ENCODE measurements at regions not wholly inside any gene's neighbourhood (a gene's known extent, or its start where the extent isn't known, plus 50 kb on each side); places are given as distances from the start of the nearest gene placed in this dataset.

DNA sequence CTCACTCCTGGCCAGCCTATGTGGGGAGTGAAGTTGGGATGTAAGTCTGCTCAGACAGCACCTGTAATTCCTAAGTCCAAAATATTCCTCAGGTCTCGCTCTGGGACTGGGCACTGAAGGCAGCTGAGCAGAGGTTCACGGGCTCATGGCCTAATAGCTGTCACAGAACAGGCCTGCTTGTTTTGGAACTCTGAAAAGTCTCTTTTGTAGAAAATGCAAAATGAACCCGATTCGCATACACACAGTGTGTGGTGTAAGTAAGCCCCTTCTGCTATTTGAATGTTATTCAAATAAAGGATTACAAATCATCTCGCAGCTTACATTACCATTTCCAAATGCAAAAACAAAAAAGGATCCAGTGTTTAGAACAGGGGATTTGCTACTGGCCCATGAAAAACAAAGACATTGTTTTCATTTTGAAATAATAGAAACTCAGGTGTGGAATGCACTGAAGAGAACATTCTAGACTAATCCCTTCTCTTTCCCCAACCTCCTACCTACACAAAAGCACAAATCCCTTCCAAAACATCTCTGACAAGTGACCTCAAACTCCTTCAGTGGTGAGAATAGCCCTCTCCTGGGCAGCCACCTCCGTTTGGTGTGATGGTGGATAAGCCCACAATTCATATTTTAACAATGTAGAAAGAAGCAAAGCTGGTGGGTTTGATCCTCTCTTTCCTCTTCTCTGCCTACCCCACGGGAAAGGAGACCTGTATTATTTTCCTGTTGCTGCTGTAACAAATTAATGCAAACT lies 118.3 kb upstream of the NCK2 start:
- H3K4me2 ChIP-seq (ENCODE audit: low read depth, low read length, poor library complexity, severe bottlenecking): no peak overlapping the region

DNA sequence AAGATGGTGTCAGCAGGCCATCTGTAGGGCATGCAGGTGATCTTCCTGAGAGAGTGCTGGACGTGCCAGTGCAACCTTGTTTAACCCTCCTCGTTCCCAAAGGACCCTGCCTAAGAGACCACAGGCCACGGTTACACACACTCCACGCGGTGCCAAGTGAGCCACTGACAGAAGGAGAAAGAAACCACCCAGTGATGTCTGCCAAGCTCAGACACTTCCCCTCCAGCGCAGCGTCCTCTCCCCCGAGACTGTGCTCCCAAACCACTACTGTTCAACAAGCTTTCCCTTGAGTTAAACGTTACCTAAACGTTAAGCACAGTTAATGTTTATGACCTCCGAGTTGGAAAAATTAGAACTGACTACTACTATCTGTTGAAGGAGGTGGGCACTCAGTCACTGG lies 119.1 kb upstream of the NCK2 start:
- H2AFZ ChIP-seq (ENCODE audit: low read length): no peak overlapping the region
- H3K4me3 ChIP-seq (ENCODE audit: low read length, poor library complexity, severe bottlenecking): no peak overlapping the region
- no peak overlapping the region for H3K9ac ChIP-seq (ENCODE audit: low read depth, low read length, poor library complexity, severe bottlenecking)
- H3K27me3 ChIP-seq (ENCODE audit: insufficient read depth, low read length, poor library complexity, severe bottlenecking): no peaks in the 10 kb centered on the region
- no peaks in the 10 kb centered on the region for H3F3A ChIP-seq (ENCODE audit: low read depth)
- no peaks in the 10 kb centered on the region for H3K9me3 ChIP-seq (ENCODE audit: insufficient read depth, low read depth, low read length)
- peaks cover 18% of the 10 kb centered on the region for H3K4me1 ChIP-seq (ENCODE audit: insufficient read depth, low read length, poor library complexity, severe bottlenecking)
- no peaks in the 10 kb centered on the region for H4K20me1 ChIP-seq (ENCODE audit: insufficient read depth, low read length, poor library complexity, severe bottlenecking)
- H3K36me3 ChIP-seq (ENCODE audit: insufficient read depth, low read length): no peaks in the 10 kb centered on the region; the same call in 1 of the 2 replicates
- H3K4me2 ChIP-seq (ENCODE audit: low read depth, low read length, poor library complexity, severe bottlenecking): no peak overlapping the region
- TF ChIP-seq, protein P1, sequence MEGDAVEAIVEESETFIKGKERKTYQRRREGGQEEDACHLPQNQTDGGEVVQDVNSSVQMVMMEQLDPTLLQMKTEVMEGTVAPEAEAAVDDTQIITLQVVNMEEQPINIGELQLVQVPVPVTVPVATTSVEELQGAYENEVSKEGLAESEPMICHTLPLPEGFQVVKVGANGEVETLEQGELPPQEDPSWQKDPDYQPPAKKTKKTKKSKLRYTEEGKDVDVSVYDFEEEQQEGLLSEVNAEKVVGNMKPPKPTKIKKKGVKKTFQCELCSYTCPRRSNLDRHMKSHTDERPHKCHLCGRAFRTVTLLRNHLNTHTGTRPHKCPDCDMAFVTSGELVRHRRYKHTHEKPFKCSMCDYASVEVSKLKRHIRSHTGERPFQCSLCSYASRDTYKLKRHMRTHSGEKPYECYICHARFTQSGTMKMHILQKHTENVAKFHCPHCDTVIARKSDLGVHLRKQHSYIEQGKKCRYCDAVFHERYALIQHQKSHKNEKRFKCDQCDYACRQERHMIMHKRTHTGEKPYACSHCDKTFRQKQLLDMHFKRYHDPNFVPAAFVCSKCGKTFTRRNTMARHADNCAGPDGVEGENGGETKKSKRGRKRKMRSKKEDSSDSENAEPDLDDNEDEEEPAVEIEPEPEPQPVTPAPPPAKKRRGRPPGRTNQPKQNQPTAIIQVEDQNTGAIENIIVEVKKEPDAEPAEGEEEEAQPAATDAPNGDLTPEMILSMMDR (conservative IDR thresholded peaks at IDR 0.05; ENCODE audit: low read length): no peak
- TF ChIP-seq EZH2phosphoT487 (IDR thresholded peaks at IDR 0.05; ENCODE audit: borderline replicate concordance): no peak
- no peaks in the 10 kb centered on the region for H3K9me2 ChIP-seq (replicated peaks; ENCODE audit: low read depth, low read length)
- H3K79me2 ChIP-seq (ENCODE audit: insufficient read depth, low read length): no peaks in the 10 kb centered on the region

More for the DNA sequence above, 118.3 kb upstream of the NCK2 start:
- TF ChIP-seq, protein P1 (conservative IDR thresholded peaks at IDR 0.05; ENCODE audit: low read length): no peak
- TF ChIP-seq EZH2phosphoT487 (IDR thresholded peaks at IDR 0.05; ENCODE audit: borderline replicate concordance): no peak
- no peaks in the 10 kb centered on the region for H3K79me2 ChIP-seq (ENCODE audit: insufficient read depth, low read length)
- peaks cover 22% of the 10 kb centered on the region for H3K4me1 ChIP-seq (ENCODE audit: insufficient read depth, low read length, poor library complexity, severe bottlenecking)
- H3K9me3 ChIP-seq (ENCODE audit: insufficient read depth, low read depth, low read length): no peaks in the 10 kb centered on the region
- no peaks in the 10 kb centered on the region for H4K20me1 ChIP-seq (ENCODE audit: insufficient read depth, low read length, poor library complexity, severe bottlenecking)
- H3K9me2 ChIP-seq (replicated peaks; ENCODE audit: low read depth, low read length): no peaks in the 10 kb centered on the region
- no peak overlapping the region for H3K9ac ChIP-seq (ENCODE audit: low read depth, low read length, poor library complexity, severe bottlenecking)
- H3K36me3 ChIP-seq (ENCODE audit: insufficient read depth, low read length): no peaks in the 10 kb centered on the region; the same call in 1 of the 2 replicates
- no peak overlapping the region for H3K4me3 ChIP-seq (ENCODE audit: low read length, poor library complexity, severe bottlenecking)
- no peaks in the 10 kb centered on the region for H3F3A ChIP-seq (ENCODE audit: low read depth)
- H3K27me3 ChIP-seq (ENCODE audit: insufficient read depth, low read length, poor library complexity, severe bottlenecking): no peaks in the 10 kb centered on the region
- no peak overlapping the region for H2AFZ ChIP-seq (ENCODE audit: low read length)

DNA sequence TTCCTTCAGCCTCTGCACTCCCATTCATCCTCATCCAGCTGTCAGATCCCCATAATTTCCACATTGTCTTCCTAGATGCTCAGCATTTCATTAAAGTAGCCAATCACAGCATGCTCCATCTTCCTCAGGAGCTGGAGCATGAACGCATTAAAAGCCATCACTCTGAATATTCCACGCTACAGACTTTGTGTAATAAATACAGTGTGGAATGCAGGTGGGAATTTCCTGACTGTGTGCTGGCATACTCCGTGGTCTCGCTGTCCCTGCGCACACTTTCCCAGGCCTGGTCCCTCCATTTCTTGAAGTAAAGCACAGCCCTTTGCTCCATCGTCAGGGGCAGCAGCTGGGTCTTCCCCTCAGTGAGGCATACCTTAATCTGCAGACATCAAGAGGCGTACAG lies 123.7 kb upstream of the NCK2 start:
- no peaks in the 10 kb centered on the region for H3K79me2 ChIP-seq (ENCODE audit: insufficient read depth, low read length)
- no peaks in the 10 kb centered on the region for H3K27me3 ChIP-seq (ENCODE audit: insufficient read depth, low read length, poor library complexity, severe bottlenecking)
- H3K9ac ChIP-seq (ENCODE audit: low read depth, low read length, poor library complexity, severe bottlenecking): no peak overlapping the region
- H4K20me1 ChIP-seq (ENCODE audit: insufficient read depth, low read length, poor library complexity, severe bottlenecking): no peaks in the 10 kb centered on the region
- no peaks in the 10 kb centered on the region for H3F3A ChIP-seq (ENCODE audit: low read depth)
- no peaks in the 10 kb centered on the region for H3K36me3 ChIP-seq (ENCODE audit: insufficient read depth, low read length)
- H3K4me3 ChIP-seq (ENCODE audit: low read length, poor library complexity, severe bottlenecking): no peak overlapping the region
- H2AFZ ChIP-seq (ENCODE audit: low read length): no peak overlapping the region
- H3K9me2 ChIP-seq (replicated peaks; ENCODE audit: low read depth, low read length): no peaks in the 10 kb centered on the region
- H3K4me1 ChIP-seq (ENCODE audit: insufficient read depth, low read length, poor library complexity, severe bottlenecking): no peaks in the 10 kb centered on the region
- no peaks in the 10 kb centered on the region for H3K9me3 ChIP-seq (ENCODE audit: insufficient read depth, low read depth, low read length)
- TF ChIP-seq, protein P1 (conservative IDR thresholded peaks at IDR 0.05; ENCODE audit: low read length): no peak
- TF ChIP-seq EZH2phosphoT487 (IDR thresholded peaks at IDR 0.05; ENCODE audit: borderline replicate concordance): no peak
- H3K4me2 ChIP-seq (ENCODE audit: low read depth, low read length, poor library complexity, severe bottlenecking): no peak overlapping the region
